IPS DF 6.9 (cell line): ENCODE measurements at regions not wholly inside any gene's neighbourhood (a gene's known extent, or its start where the extent isn't known, plus 50 kb on each side); places are given as distances from the start of the nearest gene placed in this dataset.

Experiments
- DNase-seq: peaks from one replicate; pipeline ENCODE4 v3.0.0-alpha.2; 2013; ENCODE audit warnings: low read depth, low spot score
- H3K27ac ChIP-seq: one replicate; pipeline ENCODE4 v1.5.1; 2013; ENCODE audit warnings: low read length, control low read depth
- H3K27me3 ChIP-seq: 2 replicates; pipeline ENCODE4 v1.6.1; 2013; ENCODE audit warnings: mild to moderate bottlenecking, low read length; ENCODE audit not compliant: control insufficient read depth, insufficient read depth
- H3K36me3 ChIP-seq: 2 replicates; pipeline ENCODE4 v1.6.1; 2013; ENCODE audit warnings: low read length; ENCODE audit not compliant: control insufficient read depth, insufficient read depth
- H3K4me1 ChIP-seq: 2 replicates; pipeline ENCODE4 v1.6.1; 2013; ENCODE audit warnings: low read length; ENCODE audit not compliant: control insufficient read depth, insufficient read depth
- H3K4me3 ChIP-seq: 2 replicates; pipeline ENCODE4 v1.5.1; 2013; ENCODE audit warnings: mild to moderate bottlenecking, low read length
- H3K9me3 ChIP-seq: 2 replicates; pipeline ENCODE4 v1.6.1; 2013; ENCODE audit warnings: low read length, inconsistent platforms; ENCODE audit not compliant: control insufficient read depth, insufficient read depth
- WGBS: extraction: QIAGEN DNeasy Blood & Tissue Kit; methylation state at CpG from one replicate; pipeline ENCODE4 v1.1.7; 2013; ENCODE audit warnings: mixed read lengths, missing lambda C conversion rate; ENCODE audit not compliant: insufficient read length, insufficient coverage; 5-methylcytosine and 5-hydroxymethylcytosine counted together

- peaks cover 2% of the 10 kb centered on the region; the same call in 1 of the 2 replicates for H3K4me1 ChIP-seq
- H3K36me3 ChIP-seq: no peaks in the 10 kb centered on the region
- H3K27me3 ChIP-seq: no peaks in the 10 kb centered on the region
- no peak overlapping the region for H3K27ac ChIP-seq
- DNase-seq: no peak
- H3K9me3 ChIP-seq: no peaks in the 10 kb centered on the region
- H3K4me3 ChIP-seq: no peak overlapping the region
- no CpG with 5 or more reads among the region's 7 CpGs for WGBS
Observed at GRCh38 chr13:111598747-111599146, 278.3 kb downstream of the TEX29 start.

- Histone ChIP-seq H3K27ac (no peak overlapping the region), H3K4me1 (peaks cover 2% of the 10 kb centered on the region; the same call in 1 of the 2 replicates), H3K9me3 (no peaks in the 10 kb centered on the region), H3K36me3 (no peaks in the 10 kb centered on the region), H3K27me3 (no peaks in the 10 kb centered on the region), H3K4me3 (no peak overlapping the region)
- WGBS: no CpG with 5 or more reads among the region's 9 CpGs
- no peak for DNase-seq
Observed at GRCh38 chr13:111599791-111600190, 279.3 kb downstream of the TEX29 start.

GRCh38 chr13:111602874-111603273 is 282.4 kb downstream of the TEX29 start:
- no peak for DNase-seq
- no peaks in the 10 kb centered on the region for H3K27me3 ChIP-seq
- H3K4me3 ChIP-seq: no peak overlapping the region
- no peaks in the 10 kb centered on the region for H3K4me1 ChIP-seq
- no peaks in the 10 kb centered on the region for H3K9me3 ChIP-seq
- H3K36me3 ChIP-seq: no peaks in the 10 kb centered on the region
- WGBS: no CpG with 5 or more reads among the region's 21 CpGs
- H3K27ac ChIP-seq: no peak overlapping the region

- Histone ChIP-seq H3K27ac (no peak overlapping the region), H3K4me1 (no peaks in the 10 kb centered on the region), H3K27me3 (no peaks in the 10 kb centered on the region), H3K4me3 (no peak overlapping the region), H3K36me3 (no peaks in the 10 kb centered on the region), H3K9me3 (no peaks in the 10 kb centered on the region)
- no CpG with 5 or more reads among the region's 14 CpGs for WGBS
- DNase-seq: no peak
Observed at GRCh38 chr13:111604097-111604496, 283.7 kb downstream of the TEX29 start.

- Histone ChIP-seq H3K27me3 (no peaks in the 10 kb centered on the region), H3K9me3 (no peaks in the 10 kb centered on the region)
- WGBS: no CpG with 5 or more reads among the region's 5 CpGs
Observed at GRCh38 chr13:111608556-111608955, 288.1 kb downstream of the TEX29 start.

GRCh38 chr13:111609631-111610030 is 289.2 kb downstream of the TEX29 start:
- Histone ChIP-seq H3K4me1 (no peaks in the 10 kb centered on the region), H3K4me3 (no peak overlapping the region), H3K27me3 (no peaks in the 10 kb centered on the region), H3K36me3 (no peaks in the 10 kb centered on the region), H3K27ac (no peak overlapping the region), H3K9me3 (no peaks in the 10 kb centered on the region)
- no CpG with 5 or more reads among the region's 9 CpGs for WGBS
- DNase-seq: no peak

More at GRCh38 chr13:111608556-111608955, 288.1 kb downstream of the TEX29 start:
- Histone ChIP-seq H3K4me3 (no peak overlapping the region), H3K27ac (no peak overlapping the region), H3K36me3 (no peaks in the 10 kb centered on the region), H3K4me1 (no peaks in the 10 kb centered on the region)
- DNase-seq: no peak

- H3K4me1 ChIP-seq: no peaks in the 10 kb centered on the region
- no peak for DNase-seq
- no peak overlapping the region for H3K4me3 ChIP-seq
- WGBS: no CpG with 5 or more reads among the region's 4 CpGs
- H3K27ac ChIP-seq: no peak overlapping the region
- no peaks in the 10 kb centered on the region for H3K9me3 ChIP-seq
- no peaks in the 10 kb centered on the region for H3K27me3 ChIP-seq
- H3K36me3 ChIP-seq: no peaks in the 10 kb centered on the region
Observed at GRCh38 chr13:111610081-111610480, 289.6 kb downstream of the TEX29 start.

GRCh38 chr13:111610879-111611278 is 290.4 kb downstream of the TEX29 start:
- no peaks in the 10 kb centered on the region for H3K27me3 ChIP-seq
- WGBS: no CpG with 5 or more reads among the region's 6 CpGs
- no peaks in the 10 kb centered on the region for H3K4me1 ChIP-seq
- no peak for DNase-seq
- H3K36me3 ChIP-seq: no peaks in the 10 kb centered on the region
- H3K4me3 ChIP-seq: no peak overlapping the region
- no peak overlapping the region for H3K27ac ChIP-seq
- H3K9me3 ChIP-seq: no peaks in the 10 kb centered on the region

- no peaks in the 10 kb centered on the region for H3K27me3 ChIP-seq
- H3K9me3 ChIP-seq: no peaks in the 10 kb centered on the region
- no peak for DNase-seq
- H3K36me3 ChIP-seq: no peaks in the 10 kb centered on the region
- 100% methylated on average over 1 of the region's 6 CpGs for WGBS
- H3K4me3 ChIP-seq: no peak overlapping the region
- H3K27ac ChIP-seq: no peak overlapping the region
- H3K4me1 ChIP-seq: no peaks in the 10 kb centered on the region
Observed at GRCh38 chr13:111611651-111612050, 291.2 kb downstream of the TEX29 start.

- no peaks in the 10 kb centered on the region for H3K4me1 ChIP-seq
- DNase-seq: no peak
Observed at GRCh38 chr13:111612886-111613285, 292.4 kb downstream of the TEX29 start.

GRCh38 chr13:111614009-111614408 is 293.6 kb downstream of the TEX29 start:
- no CpG with 5 or more reads among the region's 7 CpGs for WGBS

More at GRCh38 chr13:111612886-111613285, 292.4 kb downstream of the TEX29 start:
- H3K27ac ChIP-seq: no peak overlapping the region
- H3K27me3 ChIP-seq: no peaks in the 10 kb centered on the region
- H3K36me3 ChIP-seq: no peaks in the 10 kb centered on the region
- H3K4me3 ChIP-seq: no peak overlapping the region
- H3K9me3 ChIP-seq: no peaks in the 10 kb centered on the region
- no CpG with 5 or more reads among the region's 10 CpGs for WGBS

More at GRCh38 chr13:111614009-111614408, 293.6 kb downstream of the TEX29 start:
- no peaks in the 10 kb centered on the region for H3K9me3 ChIP-seq
- DNase-seq: no peak
- no peaks in the 10 kb centered on the region for H3K36me3 ChIP-seq
- no peaks in the 10 kb centered on the region for H3K27me3 ChIP-seq
- no peak overlapping the region for H3K4me3 ChIP-seq
- no peaks in the 10 kb centered on the region for H3K4me1 ChIP-seq
- H3K27ac ChIP-seq: no peak overlapping the region
